Left renal pelvis (tissue), 4 donors: ENCODE measurements at regions not wholly inside any gene's neighbourhood (a gene's known extent, or its start where the extent isn't known, plus 50 kb on each side); places are given as distances from the start of the nearest gene placed in this dataset.
A peak's percentile ranks its signal among the peaks of the same experiment; 100 is the strongest.

Source experiments
- DNase-seq, 4 donors: peaks; one replicate each; pipeline ENCODE4 v3.0.0-alpha.2; 2013; ENCODE audit warnings: low read depth in 4 of 4, low spot score in 3 of 4

DNA sequence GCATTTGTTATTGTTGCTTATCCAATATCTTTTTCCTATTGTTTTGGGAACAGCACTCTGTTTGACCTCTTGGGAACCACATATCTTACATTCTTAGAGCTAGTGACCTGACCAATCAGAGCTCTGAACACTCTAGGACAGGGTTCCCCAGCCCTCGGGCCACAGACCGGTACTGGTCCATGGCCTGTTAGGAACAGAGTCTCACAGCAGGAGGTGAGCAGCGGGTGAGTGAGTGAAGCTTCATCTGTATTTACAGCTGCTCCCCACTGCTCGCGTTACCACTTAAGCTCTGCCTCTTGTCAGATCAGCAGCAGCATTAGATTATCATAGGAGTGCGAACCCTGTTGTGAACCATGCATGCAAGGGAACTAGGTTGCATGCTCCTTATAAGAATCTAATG, 226.0 kb upstream of the TSHZ2 start:
- DNase-seq: no peak

DNA sequence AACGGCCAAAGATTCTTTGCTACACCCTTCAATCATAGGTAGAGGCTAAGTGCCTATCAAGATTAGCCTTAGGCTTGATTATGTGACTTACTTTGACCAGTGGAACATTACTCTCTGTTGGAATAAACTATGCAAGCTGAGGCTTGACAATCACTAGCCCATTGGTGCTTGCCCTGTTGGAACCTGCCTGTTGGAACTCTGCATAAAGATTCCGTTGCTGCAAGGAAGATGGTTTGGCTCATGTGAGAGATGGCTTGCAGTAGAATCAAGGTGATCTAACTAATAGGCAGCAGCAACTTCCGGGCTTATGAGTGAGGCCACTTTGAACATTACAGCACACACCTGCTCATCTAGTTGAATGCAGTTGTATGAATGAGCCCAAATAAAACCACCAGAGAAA, 227.7 kb upstream of the TSHZ2 start:
- DNase-seq: no peak

DNA sequence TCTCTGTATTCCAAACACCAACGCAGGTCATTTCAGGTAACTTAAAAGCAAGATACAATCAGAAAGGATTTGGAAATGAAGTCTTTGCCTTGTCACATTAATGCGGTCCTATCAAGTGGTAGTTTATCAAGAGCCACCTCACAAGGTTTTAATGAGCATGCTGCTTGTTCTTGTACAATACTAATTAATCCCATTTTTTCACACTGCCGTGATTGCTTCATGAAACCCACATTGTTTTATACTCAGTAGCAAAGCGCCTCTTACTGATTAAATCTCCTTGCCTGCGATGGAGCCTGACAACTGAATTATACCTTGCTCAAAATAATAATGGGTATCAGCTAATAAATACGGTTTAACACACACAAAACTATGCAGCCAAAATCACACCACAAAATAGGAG, 234.1 kb upstream of the TSHZ2 start:
- DNase-seq: no peak

DNA sequence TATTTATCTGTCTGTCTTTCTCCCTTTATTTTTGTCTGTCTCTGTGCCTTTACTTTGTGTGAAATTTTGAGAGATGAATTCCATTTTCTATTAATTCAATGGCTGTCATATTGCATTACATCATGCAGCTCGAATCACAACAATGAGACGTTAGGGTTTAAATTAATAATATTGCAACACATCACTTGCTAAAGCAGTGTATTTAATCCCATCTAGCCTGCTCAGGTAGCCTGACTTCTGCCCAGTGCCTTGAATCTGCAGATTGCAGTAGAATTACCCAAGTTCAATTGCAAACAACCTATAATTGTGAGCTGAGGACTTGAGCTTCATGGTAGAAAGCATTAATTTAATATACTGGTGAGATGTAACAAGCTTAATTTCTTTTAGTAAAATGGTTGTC, 235.7 kb upstream of the TSHZ2 start:
- DNase-seq: no peak

DNA sequence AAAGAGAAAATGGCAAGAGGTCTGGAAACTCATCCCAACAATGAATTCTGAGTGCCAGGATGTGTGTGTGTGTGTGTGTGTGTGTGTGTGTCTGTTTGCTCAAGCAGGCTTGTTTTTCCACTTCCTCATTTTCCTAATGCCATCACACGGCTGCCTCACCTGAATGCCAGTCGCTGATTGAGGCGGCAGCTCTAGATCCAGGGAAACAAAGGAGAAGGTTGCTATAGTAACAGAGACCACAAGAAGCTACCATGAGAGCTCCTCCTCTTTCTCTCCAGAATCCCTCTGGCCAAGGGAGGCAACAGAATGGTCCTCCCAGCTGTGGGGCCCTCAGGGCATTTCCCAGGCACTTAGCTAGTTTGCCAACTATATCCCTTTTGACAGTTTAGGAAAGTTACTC, 241.1 kb upstream of the TSHZ2 start:
- no peak for DNase-seq

DNA sequence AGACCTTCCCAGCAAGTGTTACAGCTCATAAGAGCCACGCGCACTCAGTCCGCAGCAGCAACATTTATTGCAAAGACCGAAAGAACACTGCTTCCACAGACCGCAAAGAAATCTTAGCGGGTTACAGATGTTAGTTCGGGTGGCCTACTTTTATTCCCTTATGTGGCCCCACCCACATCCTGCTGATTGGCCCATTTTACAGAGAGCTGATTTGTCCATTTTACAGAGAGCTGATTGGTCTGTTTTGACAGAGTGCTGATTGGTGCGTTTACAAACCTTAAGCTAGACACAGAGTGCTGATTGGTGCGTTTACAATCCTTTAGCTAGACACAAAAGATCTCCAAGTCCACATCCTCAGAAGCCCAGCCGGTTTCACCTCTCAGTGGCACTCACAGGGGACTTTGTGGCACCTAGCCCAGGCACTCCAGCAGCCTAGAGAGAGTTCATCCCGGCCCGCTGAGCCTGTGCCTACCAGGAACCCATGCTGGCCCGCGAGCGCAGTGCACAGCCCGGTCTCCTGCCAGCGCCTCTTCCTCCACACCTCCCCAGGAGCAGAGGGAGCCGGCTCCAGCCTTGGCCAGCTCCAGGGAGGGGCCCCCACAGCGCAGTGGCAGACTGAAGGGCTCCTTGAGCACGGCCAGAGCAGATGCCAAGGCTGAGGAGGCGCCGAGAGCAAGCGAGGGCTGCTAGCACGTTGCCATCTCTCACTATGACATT, 244.3 kb upstream of the TSHZ2 start:
- DNase-seq: no peak

DNA sequence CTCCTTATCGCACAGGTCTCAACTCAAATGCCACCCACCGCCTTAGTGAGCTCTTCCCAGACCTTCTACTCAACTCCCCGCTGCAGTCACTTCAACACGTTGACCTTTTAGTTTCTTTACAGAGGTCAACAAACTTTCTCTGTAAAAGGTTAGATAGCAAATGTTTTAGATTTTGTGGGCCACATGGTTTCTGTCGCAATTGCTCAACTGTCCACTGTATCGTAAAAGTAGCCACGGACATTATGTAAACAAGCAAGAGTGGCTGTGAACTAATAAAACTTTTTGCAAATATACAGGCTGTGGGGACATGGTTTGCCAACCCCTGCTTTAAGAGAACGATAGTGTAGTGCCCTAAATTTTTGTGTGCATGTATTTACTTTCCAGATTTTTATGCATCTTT, 247.6 kb upstream of the TSHZ2 start:
- DNase-seq: no peak

DNA sequence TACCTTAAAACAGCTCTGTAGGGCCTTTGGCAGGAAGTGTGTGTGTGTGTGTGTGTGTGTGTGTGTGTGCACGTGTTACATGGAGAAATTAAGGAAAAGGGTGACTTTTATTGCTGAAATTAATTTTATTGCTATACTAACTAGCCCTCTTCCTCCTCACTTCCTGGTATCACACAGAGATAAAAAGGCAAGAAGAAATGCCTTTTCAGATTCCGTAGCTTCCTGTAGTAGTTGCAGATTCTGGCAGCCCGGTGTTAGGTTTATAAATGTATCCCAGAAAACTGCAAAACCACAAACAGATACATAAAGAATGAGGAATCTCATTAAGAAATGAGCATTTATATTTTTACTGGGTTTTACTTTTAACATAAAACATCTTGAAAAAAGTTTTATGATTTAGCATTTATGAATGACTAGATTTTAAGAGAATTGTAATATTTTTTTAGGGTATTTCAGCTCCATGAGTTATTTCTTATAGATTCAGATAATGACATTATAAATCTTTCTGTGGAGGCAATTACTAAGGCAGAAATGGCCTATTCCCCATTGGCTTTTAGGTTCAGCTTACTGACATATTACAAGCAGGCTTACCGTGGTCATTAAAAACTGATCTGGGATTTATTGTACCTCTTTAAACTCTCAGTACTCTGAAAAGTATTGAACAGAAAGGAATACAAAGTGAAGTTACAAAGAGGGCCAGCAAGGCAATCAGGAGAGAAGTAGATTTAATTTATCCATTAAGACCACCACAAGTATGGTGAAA, 249.1 kb upstream of the TSHZ2 start:
- peak in 1 of 4 donors; percentile 7 for DNase-seq

DNA sequence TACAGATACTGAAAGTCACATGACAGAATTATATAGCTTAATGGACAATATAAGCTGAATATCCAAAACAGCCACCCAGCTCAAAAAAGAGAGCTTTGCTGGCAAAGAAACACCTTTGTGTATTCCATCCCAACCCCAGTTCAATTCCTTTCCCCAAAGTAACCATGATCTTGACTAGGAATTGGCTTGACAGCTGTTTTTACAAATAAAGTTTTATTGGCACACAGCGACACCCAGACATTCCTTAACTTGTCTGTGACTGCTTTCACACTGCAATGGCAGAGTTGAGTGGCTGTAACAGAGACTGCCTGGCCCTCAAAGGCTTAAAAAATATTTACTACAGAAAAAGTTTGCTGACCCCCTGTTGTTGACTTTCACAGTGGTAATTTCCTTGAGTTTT, 264.0 kb upstream of the TSHZ2 start:
- no peak for DNase-seq

DNA sequence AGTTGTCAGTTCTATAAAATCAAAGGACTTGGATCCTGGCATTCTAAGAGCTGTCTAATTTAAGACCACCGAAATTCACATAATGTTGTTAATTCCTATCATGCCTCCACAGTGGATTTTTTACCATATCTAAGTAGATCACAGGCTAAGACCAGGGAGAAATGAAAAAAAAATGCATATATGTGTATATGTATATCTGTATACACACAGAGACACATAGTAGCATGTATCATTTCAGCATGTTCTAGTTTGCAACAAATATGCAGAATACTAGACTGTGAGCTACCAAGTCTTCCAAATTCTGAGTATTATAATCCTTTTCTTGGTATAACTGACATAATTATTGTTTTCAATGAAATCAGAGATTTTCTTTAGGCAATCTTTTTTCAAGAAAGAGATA, 267.6 kb upstream of the TSHZ2 start:
- DNase-seq: no peak

DNA sequence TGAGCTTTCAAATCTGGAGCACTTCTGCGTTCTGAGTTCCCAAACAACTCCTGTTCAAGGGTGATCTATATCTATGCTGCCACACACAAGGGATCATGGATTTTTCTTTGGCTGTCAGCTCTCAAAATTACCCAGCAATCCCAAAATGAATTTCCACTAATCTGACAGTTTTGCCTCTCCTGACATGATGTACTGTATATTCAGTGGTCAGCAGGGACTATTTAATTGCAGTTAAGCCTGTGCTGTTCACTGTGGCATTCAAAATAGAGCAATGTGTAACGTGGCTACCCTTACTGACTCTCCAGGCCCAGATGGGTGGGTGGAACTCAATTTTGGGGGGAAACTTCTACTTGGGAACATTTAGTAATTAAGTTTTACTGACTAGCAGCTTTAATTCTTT, 283.8 kb upstream of the TSHZ2 start:
- DNase-seq: no peak

DNA sequence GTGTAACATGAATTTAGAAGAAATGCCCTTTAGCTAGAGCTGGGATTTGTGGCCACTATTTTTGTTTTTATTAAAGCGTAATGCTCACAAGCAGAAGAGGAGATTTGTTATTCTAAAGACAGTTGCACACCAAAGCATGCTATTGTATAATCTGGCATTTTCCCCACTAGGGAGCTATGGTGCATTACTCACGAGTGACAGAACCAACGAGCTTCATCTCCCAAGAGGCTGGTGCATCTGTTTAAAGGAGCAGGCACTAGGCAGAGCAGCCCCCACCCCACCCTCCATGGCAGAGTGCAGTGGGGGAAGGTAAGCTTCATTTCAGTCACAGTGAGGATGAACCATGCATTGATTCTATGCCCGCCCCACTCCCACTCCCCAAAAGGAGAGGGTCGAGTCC, 287.3 kb upstream of the TSHZ2 start:
- no peak for DNase-seq

DNA sequence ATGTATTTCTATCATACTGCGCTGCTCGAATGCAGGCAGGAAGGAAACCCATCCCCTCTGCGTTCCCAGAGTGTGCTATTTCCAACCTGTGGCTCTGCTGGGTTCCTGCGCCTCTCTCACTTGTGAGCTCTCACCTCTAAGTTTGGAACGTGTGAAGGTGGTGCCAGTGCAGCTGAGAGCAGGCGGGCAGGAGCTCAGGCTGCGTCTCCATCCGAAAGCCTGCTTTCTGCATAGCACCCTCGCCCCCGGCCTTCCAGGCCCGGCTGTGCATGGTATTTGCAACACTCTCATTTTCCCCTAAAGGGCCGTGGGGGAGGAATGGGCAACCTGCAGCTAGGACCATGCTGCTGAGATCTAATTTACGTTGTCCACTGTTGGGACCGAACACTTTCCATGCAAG, 288.0 kb upstream of the TSHZ2 start:
- no peak for DNase-seq

DNA sequence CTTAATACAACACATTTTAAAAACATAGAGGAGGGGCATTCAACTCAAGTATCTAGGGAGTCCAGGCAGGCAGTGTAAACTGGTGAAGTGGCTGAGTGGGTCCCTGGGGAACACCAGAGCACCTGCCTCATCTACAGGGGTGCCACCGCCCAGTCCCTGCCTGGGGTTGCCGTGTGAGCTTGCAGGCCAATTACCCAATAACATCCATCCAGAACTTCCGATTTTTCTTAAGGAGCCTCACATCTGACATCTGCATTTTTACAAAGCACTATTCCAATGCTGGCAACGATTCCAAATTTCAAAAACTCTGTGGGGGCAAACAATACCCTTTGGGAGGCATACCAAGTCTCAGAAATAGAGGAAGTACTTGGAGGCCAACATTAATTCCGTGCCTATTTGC, 288.4 kb upstream of the TSHZ2 start:
- DNase-seq: no peak

DNA sequence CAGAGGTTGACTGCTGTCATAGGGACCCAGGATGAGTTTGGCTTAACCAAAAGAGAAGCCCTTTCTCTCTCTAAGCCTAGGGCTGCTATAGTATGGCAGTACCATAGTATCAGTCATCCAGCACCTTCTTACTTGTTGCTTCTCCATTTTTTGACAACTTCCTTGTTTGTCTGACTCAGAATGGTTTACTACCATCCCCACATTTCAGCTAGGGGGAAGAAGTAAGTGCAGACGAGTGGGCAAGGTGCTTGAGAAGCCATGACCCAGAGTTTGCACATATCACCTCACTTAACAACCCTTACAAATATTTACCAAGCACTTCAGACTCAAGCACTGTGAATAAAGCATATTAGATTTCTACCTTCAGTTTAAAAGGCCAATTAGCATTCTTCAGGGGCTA, 289.9 kb upstream of the TSHZ2 start:
- DNase-seq: no peak

DNA sequence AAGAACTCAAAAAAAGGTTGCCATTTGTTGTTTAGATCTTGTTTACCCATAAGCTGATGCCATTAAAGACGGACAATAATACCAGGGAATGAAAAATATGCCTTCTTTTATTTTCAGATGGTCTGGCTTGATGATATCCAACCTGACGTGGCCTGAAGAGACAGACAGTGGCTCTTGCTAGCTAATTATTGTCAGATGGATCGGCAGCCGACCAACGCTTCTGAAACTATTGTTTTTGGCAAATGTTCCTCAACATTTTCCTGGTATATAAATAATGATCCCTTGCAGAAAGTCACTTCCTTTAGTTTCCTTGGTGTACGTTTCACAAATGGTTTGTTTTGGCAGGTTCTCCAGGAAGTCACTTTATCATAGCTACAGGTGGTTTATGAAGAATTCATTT, 290.9 kb upstream of the TSHZ2 start:
- no peak for DNase-seq

DNA sequence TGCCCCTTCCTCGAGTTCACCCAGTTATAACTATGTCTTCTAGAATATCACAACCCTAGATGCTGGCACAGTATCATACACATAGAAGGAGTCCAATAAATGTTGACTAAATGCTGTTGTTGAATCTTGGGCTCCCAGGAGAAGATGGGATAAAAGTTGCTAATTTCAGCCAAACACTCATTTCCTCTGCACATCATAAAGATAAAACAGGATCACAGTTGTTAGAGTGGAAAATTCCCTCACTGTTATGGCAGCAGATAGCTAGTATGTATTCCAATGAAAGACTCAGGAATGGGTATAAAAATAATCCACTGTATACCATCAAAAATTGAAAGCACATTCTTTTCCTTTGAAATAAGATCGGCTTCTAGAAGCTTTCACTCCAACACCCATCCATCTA, 294.9 kb upstream of the TSHZ2 start:
- no peak for DNase-seq

DNA sequence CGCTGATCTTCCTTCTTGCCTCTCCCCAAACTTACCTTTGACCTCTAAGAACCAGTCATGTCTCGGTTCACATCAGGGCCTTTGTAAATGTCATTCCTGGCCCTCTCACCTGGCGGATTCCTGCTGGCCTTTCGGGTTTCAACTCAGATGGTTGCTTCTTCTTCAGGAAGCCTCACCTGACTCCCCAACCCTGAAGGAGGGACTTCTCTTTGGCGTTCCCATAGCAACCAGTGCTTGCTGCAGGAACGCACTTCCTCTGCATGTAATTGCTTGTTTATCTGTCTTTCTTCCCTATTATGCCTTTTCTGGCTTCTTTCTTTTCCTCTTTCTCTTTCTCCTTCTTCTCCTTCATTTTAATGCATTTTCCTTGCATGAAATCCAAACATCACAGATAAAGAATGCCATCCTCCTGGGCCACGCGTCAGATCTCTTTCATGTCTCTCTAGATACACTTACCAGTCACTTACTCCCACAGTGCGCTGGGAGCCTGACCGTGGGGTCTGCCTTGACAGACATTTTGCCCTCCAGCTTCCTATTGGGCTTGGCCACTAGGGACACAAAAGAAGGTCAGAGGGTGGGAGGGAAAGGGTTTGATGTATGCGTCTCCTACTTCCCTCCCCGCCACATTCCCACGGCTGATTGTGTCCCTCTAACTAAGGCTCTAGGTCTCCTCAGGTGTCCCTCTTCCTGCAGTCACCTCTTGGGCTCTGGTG, 295.7 kb upstream of the TSHZ2 start:
- no peak for DNase-seq

DNA sequence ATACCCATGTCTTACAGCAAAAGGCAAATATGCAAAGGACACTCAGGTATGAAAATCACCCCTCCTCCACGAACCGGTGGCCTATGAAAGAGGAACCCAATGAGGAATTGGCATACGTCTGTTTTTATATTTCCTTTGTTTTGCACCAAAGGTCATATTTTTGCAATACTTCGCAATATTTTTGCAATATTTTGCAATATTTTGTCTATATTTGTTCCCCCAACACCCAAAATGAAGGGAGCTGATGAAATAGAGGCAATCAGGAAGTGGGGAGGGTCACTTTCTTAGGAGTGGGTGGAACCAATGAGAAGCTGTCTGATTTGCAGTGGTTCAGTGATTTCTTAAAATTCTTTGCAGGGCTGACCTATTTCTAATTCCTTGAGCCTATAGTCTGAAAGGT, 296.8 kb upstream of the TSHZ2 start:
- no peak for DNase-seq

DNA sequence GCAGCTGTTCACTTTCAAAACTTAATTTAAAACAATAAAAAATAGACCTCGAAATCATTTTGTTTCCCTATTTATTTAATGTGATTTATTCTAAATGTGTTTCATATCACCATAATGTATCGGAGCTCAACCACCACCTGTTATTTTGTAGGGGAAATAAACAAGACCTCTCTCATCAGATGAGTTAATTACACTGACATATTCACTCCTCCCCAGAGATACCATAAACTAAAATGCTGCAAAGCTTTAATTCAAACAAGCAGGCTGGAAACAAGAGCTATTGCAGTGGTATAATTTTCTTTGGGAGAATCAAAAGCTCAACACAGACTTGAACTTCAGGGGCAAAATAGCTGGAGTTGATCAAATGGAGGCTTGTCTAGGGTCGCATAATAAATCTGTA, 303.5 kb upstream of the TSHZ2 start:
- DNase-seq: peak in 3 of 4 donors; percentile 31 to 42 (median 42)

DNA sequence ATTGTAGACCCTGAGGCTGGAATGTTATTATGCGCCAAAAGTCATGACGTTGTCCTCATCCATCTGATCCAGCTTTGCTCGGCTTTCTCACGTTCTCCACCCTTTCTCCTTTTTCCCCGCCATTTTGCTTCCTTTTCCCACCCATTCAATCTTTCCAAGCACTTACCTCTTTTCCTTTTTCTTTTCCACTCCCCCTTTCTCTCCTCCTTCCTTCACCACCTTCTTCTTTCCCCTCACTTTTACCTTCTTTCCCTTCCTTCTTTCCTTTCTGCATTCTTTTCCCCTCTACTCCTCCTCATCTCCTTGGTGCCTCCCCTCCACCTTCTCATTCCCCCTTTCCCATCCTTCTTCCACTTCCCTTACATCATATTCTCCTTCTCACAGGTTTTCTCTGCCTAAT, 304.8 kb upstream of the TSHZ2 start:
- no peak for DNase-seq

DNA sequence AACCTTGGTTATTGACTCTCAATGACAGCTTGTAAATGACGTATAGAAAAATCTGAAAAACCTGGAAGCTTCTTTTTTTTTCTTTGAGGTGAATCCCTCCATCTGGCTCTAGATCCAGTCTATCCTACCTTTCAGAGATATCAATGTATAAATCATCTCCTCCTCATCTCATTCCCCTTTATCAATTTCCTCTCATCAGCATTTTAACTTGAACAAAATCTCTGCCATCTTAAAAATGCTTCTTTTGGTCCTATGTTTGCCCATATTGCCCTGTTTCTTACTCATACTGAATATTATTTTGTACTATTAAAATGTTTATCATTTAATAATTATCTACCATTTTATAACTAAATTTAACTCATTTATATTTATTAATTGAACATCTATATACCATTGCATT, 306.7 kb upstream of the TSHZ2 start:
- DNase-seq: no peak
